ENCODE measurements at regions not wholly inside any gene's neighbourhood (a gene's known extent, or its start where the extent isn't known, plus 50 kb on each side); places are given as distances from the start of the nearest gene placed in this dataset.
A peak's percentile ranks its signal among the peaks of the same experiment; 100 is the strongest.

DNA sequence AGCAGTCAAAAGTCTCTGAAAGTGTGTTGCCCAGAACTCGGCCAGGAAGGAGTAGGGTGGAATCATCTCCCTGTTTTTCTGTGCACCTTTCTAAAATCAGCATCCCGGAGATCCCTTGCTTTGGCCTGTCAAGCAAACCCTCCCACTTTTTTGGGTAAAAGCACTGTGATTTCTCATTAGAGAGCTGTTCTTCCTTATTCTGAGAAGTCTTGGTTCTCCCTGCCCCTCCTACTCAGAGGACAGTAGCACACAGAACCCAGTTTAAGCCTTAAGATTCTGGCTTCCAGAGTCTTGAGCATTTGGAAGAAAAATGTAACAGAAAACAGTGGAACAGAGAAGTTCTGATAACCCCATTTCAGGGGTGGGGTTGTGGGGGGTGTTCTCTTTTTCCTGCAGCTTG lies 52.6 kb upstream of the KATNAL1 start:
- peak in 3 of 4 experiments; percentile 31 to 40 (median 38) for DNase-seq

DNA sequence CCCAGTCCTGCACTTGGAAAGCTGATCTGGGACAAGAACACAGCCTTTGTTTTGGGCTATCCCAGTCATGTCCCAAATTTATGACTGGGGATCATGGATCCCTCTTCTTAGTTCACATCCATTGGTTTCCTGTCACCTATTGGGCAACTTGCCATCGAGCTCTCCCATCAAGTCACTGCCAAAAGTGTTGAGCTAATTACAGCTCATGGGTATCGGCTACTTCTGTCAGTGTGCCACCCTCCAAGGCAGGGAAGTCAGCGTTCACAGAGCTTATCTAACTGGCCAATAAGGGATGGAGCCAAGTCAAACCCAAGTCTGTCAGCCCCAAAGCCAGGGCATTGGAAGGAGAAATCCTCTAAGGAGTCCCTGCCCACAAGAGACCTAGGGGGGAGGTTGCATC lies 53.2 kb upstream of the KATNAL1 start:
- DNase-seq, result no peak

DNA sequence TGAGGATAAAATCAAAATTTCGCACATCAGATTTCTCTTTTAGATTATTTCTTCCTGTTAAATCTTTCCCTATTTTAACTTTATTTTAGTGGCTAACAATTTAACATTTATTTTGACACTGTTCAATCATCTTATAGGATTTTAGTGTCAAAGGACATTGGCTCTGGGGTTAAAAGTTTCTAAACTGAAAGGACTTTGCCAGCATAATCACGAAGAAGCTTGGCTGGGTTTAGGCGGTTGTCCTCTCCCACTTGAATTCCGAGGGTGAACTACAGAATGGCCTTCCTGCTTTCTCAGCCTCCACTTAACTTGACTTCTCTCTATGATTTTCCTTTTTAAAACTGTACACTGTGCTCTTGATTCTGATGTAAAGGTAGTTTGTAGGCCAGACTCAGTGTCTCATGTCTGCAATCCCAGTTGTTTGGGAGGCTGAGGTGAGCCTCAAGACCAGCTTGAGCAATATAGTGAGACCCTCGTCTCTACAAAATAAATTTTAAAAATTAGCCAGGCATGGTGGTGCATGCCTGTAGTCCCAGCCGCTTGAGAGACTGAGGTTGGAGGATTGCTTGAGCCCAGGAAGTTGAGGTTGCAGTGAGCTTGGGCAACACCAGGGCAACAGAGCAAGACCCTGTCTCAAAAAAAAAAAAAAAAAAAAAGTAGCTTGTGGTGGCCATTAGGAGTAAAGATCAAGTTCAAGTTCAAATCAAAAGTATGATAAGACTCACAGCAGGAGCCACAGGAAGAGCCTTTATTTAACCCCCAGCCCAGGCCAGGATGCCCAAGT lies 54.8 kb upstream of the KATNAL1 start:
- no peak for DNase-seq

DNA sequence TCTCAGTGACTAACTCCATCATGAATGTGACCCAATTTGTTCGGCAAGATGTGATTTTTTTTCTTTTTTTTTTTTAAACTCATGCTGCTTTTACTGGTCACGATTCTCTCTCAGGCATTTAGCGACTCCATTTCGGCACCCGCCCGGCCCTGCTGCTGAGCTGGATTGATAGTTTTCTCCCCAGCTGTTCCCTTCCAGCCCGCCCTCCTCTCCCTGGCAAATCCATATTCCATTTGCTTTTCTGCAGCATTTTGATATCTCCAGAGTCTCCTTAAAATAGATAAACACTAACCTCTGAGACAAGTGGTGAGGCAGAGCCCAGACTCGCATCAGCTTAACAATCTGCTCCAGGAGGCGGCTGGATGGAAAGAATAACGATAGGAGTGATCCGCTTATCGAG lies 55.5 kb upstream of the KATNAL1 start:
- no peak for DNase-seq

DNA sequence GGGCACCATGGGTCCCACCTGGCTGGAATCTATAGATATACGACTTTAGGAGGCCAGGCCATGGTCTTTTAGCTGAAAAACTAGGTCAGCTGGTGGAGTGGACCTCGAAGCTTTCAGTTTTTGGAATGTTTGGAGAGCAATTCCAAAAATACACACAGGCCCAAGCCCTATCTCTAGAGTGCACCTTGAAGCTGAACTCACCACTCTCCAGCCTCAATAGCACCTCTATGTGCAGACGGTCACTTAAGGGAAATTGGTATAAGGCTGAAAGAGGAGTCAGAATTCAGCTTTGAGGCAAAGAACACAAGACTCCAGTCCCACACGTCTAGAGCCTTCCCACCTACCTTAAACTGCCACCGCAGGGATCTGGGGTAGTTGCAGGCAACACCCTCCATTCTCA lies 56.4 kb upstream of the KATNAL1 start:
- no peak for DNase-seq

DNA sequence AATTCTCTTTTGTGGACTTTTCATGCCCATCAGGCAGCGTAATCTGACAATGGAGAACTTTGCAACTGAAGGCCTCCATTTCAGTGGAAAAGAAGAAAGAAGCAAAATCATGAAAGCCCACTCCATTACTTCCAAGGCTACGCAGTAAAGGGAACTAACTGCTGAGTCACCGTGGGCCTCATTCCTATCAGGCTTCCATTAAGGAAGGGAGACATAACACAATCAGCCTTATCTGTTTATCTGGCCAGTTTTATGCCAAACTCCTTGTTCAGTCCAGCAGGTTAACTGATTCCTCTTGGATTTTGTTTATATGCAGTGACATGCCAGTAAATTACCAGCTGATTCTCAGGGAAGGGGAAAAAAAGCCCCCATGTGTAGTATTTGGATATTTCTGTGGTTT lies 56.8 kb upstream of the KATNAL1 start:
- DNase-seq, result peak in 3 of 4 experiments; percentile 14 to 47 (median 22)

DNA sequence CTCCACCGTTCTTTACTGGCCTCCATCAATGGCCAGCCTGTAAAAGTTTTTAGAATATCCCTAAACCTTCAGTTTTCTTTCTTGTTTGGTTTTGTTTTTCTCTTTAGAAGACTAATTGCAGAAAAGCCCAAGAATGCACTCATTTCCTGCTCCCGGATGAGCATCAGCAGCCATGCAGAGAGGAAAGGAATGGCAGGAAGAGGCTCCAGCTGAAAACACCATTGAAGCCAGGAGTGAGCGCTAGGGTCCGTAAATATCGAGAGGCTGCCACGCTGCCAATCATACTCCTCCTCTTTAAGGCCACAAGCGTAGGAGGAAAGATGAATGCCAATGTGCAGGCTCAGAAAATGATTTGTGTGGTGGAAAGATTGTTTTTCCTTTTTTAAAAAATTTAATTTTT lies 57.4 kb upstream of the UBE2L5 start:
- DNase-seq, result no peak

DNA sequence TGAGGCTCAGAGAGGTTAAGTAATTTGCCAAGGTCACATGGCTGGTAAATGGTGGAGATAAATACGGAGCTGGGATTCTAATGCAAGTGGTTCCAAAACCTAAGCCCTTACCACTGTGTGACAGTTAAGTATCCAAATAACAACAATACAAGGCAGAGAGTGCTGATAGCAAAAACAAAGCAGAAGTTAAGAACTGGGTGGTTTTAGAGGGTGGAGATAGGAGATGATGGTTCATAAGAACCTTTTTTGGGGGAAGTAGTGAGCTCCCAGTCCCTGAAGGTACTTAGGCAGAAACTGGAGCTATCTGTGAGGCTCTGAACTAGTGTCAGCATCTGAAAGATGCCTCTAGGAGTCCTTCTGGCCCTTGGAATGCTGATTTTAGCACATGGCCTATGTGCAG lies 56.2 kb upstream of the UBE2L5 start:
- peak in 3 of 4 experiments; percentile 26 to 42 (median 29) for DNase-seq

DNA sequence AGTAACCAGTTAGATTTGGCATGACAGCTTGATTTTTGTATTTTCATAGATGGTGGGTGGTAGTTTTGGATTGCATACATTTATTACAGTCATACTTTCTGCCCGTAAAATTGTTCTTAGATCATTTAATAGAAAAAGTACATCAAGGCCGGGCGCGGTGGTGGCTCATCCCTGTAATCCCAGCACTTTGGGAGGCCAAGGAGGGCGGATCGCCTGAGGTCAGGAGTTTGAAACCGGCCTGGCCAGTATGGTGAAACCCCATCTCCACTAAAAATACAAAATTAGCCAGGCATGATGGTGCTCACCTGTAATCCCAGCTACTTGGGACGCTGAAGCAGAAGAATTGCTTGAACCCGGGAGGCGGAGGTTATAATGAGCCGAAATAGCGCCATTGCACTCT lies 55.0 kb upstream of the UBE2L5 start:
- no peak for DNase-seq

DNA sequence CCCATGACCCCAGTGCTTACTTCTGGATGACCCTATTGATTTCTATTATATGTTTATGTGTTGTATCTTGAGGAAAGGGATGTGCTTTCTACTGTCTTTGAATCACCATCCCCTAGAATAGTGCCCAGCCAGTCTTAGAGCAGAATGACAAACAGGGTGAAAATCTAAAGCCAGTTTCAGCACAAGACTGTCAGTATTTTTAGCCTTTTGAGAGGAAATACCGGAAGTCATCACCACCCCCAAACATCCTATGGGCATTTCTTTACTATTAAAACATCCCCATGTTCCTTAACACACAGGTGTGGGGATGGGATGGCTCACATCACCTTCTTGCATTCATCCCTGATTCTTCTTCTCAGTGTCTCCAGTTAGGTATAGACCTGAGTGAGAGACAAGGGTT lies 52.1 kb upstream of the UBE2L5 start:
- no peak for DNase-seq

DNA sequence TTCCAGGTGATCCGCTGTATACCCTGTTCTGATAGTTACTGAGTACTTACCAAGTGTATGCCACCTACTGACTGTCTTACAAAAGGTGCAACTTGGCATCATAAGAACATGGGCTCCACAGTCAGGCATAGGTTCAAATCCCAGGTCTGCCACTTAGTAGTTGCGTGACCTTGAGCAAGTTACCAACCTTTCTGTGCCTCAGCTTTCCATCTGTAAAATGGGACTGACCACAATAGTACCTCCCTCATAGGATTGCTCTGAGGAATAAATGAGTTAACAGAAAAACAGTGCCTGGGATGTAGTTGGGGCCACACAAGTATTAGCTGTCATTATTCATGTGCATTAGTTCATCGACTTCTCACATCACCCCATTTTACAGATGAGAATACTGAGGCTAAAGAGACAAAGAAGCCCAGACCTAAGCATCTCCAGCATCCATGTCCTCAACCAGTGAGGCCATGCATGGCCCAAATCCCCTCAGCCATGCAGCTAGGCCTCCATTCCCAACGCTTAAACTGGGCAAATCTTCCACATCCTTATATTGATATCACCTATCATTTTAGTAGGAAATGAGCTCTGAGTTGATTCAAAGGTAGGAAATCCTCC lies 51.3 kb upstream of the UBE2L5 start:
- DNase-seq, result no peak

DNA sequence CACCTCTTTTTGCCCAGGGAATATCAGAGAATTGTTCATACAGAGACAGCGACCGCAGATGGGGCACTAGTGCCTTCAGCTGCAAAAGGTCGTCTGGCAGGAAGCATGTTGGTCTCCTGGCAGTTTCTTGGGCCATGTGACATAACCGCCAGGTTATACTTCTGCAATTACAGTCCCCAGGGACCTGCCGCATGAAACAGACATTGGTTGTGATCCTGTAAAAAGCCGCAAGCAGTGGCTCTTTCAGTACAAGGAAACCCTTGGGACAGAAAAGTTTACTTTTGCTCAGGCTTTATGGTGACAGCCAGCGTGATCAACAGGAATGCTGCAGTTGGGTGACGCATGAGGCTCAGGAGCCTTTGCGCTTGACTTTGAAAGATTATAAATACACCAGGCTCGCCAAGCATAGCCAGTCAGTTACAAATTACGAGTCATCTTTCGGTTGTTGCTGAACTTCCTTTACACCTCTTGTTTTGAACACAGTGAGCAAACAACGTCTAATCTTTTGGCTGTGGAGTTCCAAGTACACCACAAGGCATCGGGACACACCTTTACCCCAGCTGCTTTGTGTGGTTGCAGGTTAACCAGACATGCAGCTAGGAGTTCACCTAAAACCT lies 50.5 kb upstream of the UBE2L5 start:
- peak in 3 of 4 experiments; percentile 27 to 38 (median 28) for DNase-seq

Data from suppressor macrophage (primary cell).